HL-60/S4 (cell line): ENCODE measurements at regions not wholly inside any gene's neighbourhood (a gene's known extent, or its start where the extent isn't known, plus 50 kb on each side); places are given as distances from the start of the nearest gene placed in this dataset.
"Not testable (repeated sequence)": the region's sequence is repeated elsewhere in the genome, so short reads cannot be mapped to it uniquely, and the experiment has no call there.

Experiments used
- in situ Hi-C: fragments of 300-500 bp; cut with MboI; formaldehyde crosslinking; loops from 2 replicates; pipeline ENCODE4 v1.14.3; 2022; ENCODE audit warnings: low sequenced_read_pairs

GRCh38 chr18:79579807-79580497 is 99.7 kb upstream of the CTDP1 start:
- in situ Hi-C loops, result no loop called here

- in situ Hi-C loops, result no loop called here
These were observed 99.0 kb upstream of the CTDP1 start for GRCh38 chr18:79580498-79581171.

DNA sequence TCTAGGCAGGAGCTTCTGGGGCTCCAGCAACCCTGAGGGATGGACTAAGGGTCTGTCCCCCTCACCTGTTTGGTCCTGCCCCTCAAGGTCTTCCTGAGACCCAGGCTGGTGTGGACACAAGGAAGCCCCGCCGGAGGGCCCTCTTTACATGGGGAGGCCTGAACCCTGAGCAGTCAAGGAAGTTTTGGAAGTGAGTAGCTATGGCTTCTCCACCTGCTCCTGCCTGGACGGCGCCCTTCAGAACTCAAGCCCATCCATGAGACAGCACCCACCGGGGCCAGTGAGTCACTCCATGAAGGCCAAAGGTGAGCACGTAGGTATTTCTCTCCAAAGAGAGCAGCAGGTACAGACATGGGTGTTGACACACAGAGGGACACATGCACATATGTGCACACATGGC is 98.2 kb upstream of the CTDP1 start:
- in situ Hi-C loops, result no loop called here

DNA sequence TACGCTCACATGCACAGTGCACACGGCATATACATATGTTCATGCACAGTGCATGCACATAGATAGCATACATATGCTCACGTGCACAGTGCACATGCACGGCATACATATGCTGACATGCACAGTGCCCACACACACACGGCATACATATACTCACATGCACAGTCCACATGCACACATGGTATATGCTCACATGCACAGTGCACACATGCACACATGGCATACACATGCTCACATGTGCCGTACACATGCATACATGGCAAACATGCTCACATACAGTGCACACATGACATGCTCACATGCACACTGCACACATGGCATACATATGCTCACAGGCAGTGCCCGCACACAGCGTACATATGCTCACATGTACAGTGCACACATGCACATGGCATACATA is 97.7 kb upstream of the CTDP1 start:
- in situ Hi-C loops, result no loop called here

- in situ Hi-C loops, result no loop called here
These were observed 96.6 kb upstream of the CTDP1 start for GRCh38 chr18:79582978-79583377.

- in situ Hi-C loops, result no loop called here
These were observed 96.2 kb upstream of the CTDP1 start for GRCh38 chr18:79583426-79583825.

DNA sequence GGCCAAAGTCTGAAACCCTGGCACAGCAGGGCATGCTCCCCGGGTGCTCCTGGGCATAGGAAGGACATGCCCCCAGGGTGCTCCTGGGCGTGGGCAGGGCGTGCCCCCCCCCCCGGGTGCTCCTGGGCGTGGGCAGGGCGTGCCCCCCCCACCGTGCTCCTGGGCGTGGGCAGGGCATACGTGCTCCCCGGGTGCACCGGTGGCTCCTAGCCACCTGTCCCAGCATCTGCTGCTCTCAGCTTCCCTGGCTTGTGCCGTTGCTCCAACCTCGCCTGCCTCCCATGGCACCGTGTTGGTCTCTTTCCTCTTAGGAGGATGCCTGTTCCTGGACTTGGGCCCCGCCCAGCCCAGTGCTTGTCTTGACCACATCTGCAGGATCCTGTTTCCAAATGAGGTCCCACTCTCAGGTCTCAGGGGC is 95.6 kb upstream of the CTDP1 start:
- in situ Hi-C loops, result no loop called here

DNA sequence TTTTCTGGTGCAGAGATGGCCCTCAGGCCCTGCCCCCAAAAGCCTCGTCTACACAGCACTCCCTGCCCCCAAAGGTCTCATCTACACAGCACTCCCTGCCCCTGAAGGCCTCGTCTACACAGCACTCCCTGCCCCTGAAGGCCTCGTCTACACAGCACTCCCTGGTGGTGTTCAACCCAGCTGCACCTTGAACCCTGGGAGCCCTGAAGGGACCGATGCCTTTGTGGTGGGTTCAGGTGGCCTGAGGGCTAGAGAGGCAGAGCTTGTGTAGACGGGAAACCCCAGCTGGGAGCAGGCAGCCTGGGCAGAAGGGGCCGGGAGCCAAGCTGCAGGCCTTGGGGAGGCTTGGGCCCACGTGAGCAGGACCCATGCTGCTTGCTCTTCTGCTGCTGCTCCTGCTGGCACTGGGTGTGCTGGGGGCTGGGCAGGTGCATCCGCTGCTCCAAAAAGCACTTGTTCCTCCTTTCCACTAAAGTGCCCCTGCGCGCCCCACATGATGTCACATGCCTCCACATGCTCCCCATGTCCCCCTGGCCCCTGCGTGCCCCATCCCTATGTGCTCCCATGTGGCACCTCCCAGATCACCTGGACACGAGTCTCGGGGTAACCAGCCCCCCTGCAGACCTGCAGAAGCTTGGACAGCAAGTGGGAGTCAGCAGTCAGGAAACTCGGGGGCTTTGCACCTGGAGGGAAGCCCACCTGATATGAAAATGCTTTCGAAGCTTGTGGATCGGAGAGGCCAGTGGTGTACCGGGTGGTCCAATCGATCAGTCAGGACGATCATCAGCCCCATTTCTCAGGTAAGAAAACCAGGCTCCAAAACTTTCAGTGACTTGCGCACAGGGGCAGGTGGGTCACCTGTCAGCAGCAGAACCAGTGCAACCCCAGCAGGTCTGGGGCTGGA is 94.9 kb upstream of the CTDP1 start:
- in situ Hi-C loops, result no loop called here

- in situ Hi-C loops, result no loop called here
These were observed 93.9 kb upstream of the CTDP1 start for GRCh38 chr18:79585395-79586370.

GRCh38 chr18:79586436-79587225 is 93.0 kb upstream of the CTDP1 start:
- in situ Hi-C loops, result no loop called here

GRCh38 chr18:79587226-79587741 is 92.3 kb upstream of the CTDP1 start:
- in situ Hi-C loops, result no loop called here

- in situ Hi-C loops, result no loop called here
These were observed 91.6 kb upstream of the CTDP1 start for GRCh38 chr18:79587779-79588635.

- in situ Hi-C loops, result no loop called here
These were observed 90.7 kb upstream of the CTDP1 start for GRCh38 chr18:79588636-79589481.

DNA sequence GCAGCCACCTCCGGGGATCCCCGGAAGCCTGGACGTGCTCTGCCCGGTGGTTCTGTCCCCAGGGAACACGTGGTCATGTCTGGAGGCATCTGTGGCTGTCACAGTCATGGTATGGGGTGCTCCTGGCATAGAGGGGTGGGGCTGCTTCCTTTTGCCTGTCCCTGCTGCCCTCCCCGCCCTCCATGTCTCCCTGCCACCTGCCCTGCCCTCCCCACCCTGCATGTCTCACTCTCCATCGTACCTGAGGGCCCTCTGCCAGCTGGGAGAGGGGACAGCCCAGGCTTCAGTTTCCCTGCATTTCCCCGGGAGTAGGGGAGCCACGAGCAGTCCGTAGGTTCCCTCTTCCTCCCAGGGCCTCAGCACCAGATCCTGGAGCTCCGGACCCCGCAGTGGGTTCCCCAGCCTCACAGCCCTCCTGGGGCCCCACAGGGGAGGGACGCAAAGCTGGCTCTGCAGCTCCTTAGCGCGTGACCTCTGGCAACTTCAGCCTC is 90.0 kb upstream of the CTDP1 start:
- in situ Hi-C loops, result no loop called here

DNA sequence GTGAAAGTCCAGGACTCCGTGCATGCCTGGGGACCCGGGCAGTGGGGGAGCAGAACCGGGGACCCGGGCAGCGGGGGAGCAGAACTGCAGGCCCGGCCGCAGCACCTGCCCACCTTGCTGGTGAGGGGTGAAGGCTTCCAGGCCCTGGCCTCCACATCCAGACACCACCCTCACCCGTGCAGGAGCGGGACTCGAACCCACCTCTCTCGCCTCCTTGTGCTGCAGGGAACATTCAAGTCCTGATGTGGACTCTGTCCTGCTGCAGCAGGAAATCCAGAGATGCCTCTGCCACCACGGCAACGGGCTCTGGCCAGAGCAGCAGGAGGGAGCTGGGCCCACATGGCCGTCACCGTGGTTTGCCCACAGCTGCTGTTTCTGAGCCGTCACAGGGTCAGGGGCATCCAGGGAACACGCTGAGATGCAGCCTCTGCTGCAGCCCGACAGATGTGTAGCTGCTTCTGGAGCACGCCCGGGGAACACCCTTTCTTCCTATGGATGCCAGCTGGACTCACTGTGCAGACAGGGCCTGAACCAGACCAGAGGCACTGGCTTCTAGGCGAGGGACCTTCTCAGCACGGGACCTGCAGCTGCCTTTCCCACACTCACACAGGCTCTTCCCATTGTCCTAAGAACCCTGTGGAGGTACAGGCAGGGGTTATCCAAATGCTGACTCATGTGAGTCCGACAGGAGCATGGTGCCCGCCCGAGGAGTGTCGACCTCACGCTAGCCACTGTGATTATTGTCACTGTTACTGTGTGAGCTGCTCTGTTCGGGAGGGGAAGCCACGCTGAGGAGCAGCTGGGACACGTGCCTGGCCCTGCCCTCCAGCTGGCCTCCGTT is 89.2 kb upstream of the CTDP1 start:
- in situ Hi-C loops, result no loop called here

GRCh38 chr18:79591032-79591308 is 88.6 kb upstream of the CTDP1 start:
- in situ Hi-C loops, result no loop called here

DNA sequence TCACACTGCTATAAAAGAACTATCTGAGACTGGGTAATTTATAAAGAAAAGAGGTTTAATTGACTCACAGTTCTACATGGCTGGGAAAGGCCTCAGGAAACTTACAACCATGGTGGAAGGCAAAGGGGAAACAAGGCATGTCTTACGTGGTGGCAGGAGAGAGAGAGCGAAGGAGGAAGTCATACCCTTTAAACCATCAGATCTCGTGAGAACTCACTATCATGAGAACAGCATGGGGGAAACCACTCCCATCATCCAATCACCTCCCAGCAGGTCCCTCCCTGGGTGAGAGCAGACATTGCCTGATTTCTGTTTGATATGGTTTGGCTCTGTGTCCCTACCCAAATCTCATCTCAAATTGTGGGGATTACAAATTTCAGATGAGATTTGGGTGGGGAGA is 86.9 kb upstream of the CTDP1 start:
- in situ Hi-C loops, result not testable (repeated sequence)
